ENCODE measurements at regions not wholly inside any gene's neighbourhood (a gene's known extent, or its start where the extent isn't known, plus 50 kb on each side); places are given as distances from the start of the nearest gene placed in this dataset.

DNA sequence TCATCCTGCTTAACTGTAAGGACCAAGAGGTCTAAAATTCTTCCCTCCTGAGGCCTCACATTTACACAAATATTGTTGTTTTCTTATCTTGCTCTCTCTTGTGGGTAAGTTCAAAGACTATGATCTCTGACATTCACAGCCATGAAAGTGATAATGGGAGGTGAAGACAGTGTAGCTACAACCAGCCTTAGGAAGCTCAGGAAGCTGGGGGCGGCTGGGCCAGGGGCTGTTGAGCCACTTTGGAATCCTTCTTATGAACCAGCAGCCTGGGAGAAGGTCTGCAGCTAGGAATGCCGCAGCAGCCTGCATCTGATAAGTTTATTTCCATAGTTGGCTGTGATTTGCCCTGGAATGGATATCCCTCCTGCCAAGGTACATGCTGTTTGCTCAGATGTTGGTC, 316.2 kb downstream of the STIM2 start:
- TF ChIP-seq EP300 (IDR thresholded peaks at IDR 0.05): no peak
- TF ChIP-seq, protein P1, sequence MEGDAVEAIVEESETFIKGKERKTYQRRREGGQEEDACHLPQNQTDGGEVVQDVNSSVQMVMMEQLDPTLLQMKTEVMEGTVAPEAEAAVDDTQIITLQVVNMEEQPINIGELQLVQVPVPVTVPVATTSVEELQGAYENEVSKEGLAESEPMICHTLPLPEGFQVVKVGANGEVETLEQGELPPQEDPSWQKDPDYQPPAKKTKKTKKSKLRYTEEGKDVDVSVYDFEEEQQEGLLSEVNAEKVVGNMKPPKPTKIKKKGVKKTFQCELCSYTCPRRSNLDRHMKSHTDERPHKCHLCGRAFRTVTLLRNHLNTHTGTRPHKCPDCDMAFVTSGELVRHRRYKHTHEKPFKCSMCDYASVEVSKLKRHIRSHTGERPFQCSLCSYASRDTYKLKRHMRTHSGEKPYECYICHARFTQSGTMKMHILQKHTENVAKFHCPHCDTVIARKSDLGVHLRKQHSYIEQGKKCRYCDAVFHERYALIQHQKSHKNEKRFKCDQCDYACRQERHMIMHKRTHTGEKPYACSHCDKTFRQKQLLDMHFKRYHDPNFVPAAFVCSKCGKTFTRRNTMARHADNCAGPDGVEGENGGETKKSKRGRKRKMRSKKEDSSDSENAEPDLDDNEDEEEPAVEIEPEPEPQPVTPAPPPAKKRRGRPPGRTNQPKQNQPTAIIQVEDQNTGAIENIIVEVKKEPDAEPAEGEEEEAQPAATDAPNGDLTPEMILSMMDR (IDR thresholded peaks at IDR 0.05): no peak
- no peak for TF ChIP-seq POLR2AphosphoS5 (IDR thresholded peaks at IDR 0.05)
